Nephron (organoid): ENCODE measurements at regions not wholly inside any gene's neighbourhood (a gene's known extent, or its start where the extent isn't known, plus 50 kb on each side); places are given as distances from the start of the nearest gene placed in this dataset.
A peak's percentile ranks its signal among the peaks of the same experiment; 100 is the strongest.
"Not testable (repeated sequence)": the region's sequence is repeated elsewhere in the genome, so short reads cannot be mapped to it uniquely, and the experiment has no call there.

Source experiments
- H3K27ac Mint-ChIP-seq, 3 experiments: 2 replicates each; pipeline ENCODE4 v1.8.0; 2020; ENCODE audit warnings: mixed read lengths in 3 of 3, mild to moderate bottlenecking in 2 of 3, moderate library complexity in 1 of 3
- H3K27me3 Mint-ChIP-seq: 2 replicates; pipeline ENCODE4 v1.8.0; 2021; ENCODE audit warnings: low read depth, mild to moderate bottlenecking, moderate library complexity, mixed read lengths
- H3K36me3 Mint-ChIP-seq: 2 replicates; pipeline ENCODE4 v1.8.0; 2020; ENCODE audit warnings: low read depth, mixed read lengths
- H3K4me1 Mint-ChIP-seq: 2 replicates; pipeline ENCODE4 v1.8.0; 2020; ENCODE audit warnings: mixed read lengths
- H3K4me3 Mint-ChIP-seq, 3 experiments: 2 replicates each; pipeline ENCODE4 v1.8.0; 2020; ENCODE audit warnings: mild to moderate bottlenecking in 3 of 3, mixed read lengths in 3 of 3, moderate library complexity in 2 of 3
- H3K9me3 Mint-ChIP-seq: 2 replicates; pipeline ENCODE4 v1.8.0; 2020; ENCODE audit warnings: mixed read lengths
- CTCF ChIP-seq, 3 experiments: fragments of 200-600 bp; sonication (generic); IDR thresholded peaks; one replicate each; pipeline ENCODE4 v1.5.0; 2021; ENCODE audit warnings: antibody characterized with exemption in 3 of 3; ENCODE audit not compliant: unreplicated experiment in 3 of 3

- peak overlapping the region in 1 of 3 experiments; percentile 18 for H3K27ac Mint-ChIP-seq
- H3K9me3 Mint-ChIP-seq, result peaks cover 17% of the 10 kb centered on the region
- TF ChIP-seq CTCF (IDR thresholded peaks at IDR 0.05; ENCODE audit: unreplicated experiment in 3 of 3), result no peak
- H3K4me3 Mint-ChIP-seq, result no peak overlapping the region
- H3K27me3 Mint-ChIP-seq, result peaks cover under 1% of the 10 kb centered on the region
- peaks cover 3% of the 10 kb centered on the region for H3K36me3 Mint-ChIP-seq
- peaks cover 17% of the 10 kb centered on the region for H3K4me1 Mint-ChIP-seq
These were observed 553.3 kb upstream of the USP24 start for GRCh38 chr1:55768327-55768952.

- Mint-ChIP-seq H3K27ac (no peak overlapping the region), H3K36me3 (no peaks in the 10 kb centered on the region), H3K9me3 (peaks cover 24% of the 10 kb centered on the region), H3K4me1 (peaks cover 17% of the 10 kb centered on the region), H3K27me3 (peaks cover 4% of the 10 kb centered on the region), H3K4me3 (no peak overlapping the region)
- TF ChIP-seq CTCF (IDR thresholded peaks at IDR 0.05; ENCODE audit: unreplicated experiment in 3 of 3), result no peak
These were observed 552.0 kb upstream of the USP24 start for GRCh38 chr1:55767171-55767570.

- not testable (repeated sequence) for H3K36me3 Mint-ChIP-seq, H3K4me3 Mint-ChIP-seq, H3K27me3 Mint-ChIP-seq, H3K27ac Mint-ChIP-seq
- peaks cover 30% of the 10 kb centered on the region for H3K9me3 Mint-ChIP-seq
- peaks cover 17% of the 10 kb centered on the region for H3K4me1 Mint-ChIP-seq
These were observed 550.3 kb upstream of the USP24 start for GRCh38 chr1:55765505-55765904.

GRCh38 chr1:55751776-55752175 is 536.6 kb upstream of the USP24 start:
- H3K27ac Mint-ChIP-seq, result peak overlapping the region in 1 of 3 experiments; percentile 26
- H3K4me3 Mint-ChIP-seq, result no peak overlapping the region
- peaks cover 24% of the 10 kb centered on the region for H3K9me3 Mint-ChIP-seq
- peaks cover 13% of the 10 kb centered on the region for H3K36me3 Mint-ChIP-seq
- H3K4me1 Mint-ChIP-seq, result peaks cover 41% of the 10 kb centered on the region
- no peak for TF ChIP-seq CTCF (IDR thresholded peaks at IDR 0.05; ENCODE audit: unreplicated experiment in 3 of 3)
- H3K27me3 Mint-ChIP-seq, result peaks cover 14% of the 10 kb centered on the region

- Mint-ChIP-seq H3K36me3 (peaks cover 9% of the 10 kb centered on the region), H3K4me1 (peaks cover 41% of the 10 kb centered on the region), H3K4me3 (no peak overlapping the region), H3K27ac (no peak overlapping the region), H3K27me3 (peaks cover 14% of the 10 kb centered on the region), H3K9me3 (peaks cover 20% of the 10 kb centered on the region)
- TF ChIP-seq CTCF (IDR thresholded peaks at IDR 0.05; ENCODE audit: unreplicated experiment in 3 of 3), result no peak
These were observed 535.4 kb upstream of the USP24 start for GRCh38 chr1:55750628-55750995.

GRCh38 chr1:55749975-55750627 is 534.9 kb upstream of the USP24 start:
- Mint-ChIP-seq H3K4me1 (peaks cover 41% of the 10 kb centered on the region), H3K27ac (no peak overlapping the region), H3K4me3 (no peak overlapping the region), H3K36me3 (peaks cover 4% of the 10 kb centered on the region), H3K27me3 (peaks cover 14% of the 10 kb centered on the region), H3K9me3 (peaks cover 15% of the 10 kb centered on the region)
- no peak for TF ChIP-seq CTCF (IDR thresholded peaks at IDR 0.05; ENCODE audit: unreplicated experiment in 3 of 3)
